Keratinocyte (primary cell): ENCODE measurements at regions not wholly inside any gene's neighbourhood (a gene's known extent, or its start where the extent isn't known, plus 50 kb on each side); places are given as distances from the start of the nearest gene placed in this dataset.

Source experiments
- DNase-seq: peaks from one replicate; pipeline ENCODE4 v3.0.0-alpha.2; 2011; ENCODE audit warnings: low read depth, missing footprints, low spot score
- FAIRE-seq: peaks from 2 replicates; lab custom pipeline; 2011; peaks lifted over from hg19 to GRCh38; lab: Jason Lieb, UNC
- H2AFZ ChIP-seq: 2 replicates; pipeline ENCODE4 v1.6.0; 2012; ENCODE audit warnings: low read length, control low read depth, inconsistent platforms; ENCODE audit not compliant: control insufficient read depth
- H3K27ac ChIP-seq: 2 replicates; pipeline ENCODE4 v1.5.1; 2011; ENCODE audit warnings: low read length; ENCODE audit not compliant: control insufficient read depth, insufficient read depth
- H3K27me3 ChIP-seq: 3 replicates; pipeline ENCODE4 v1.6.0; 2011; ENCODE audit warnings: low read length; ENCODE audit not compliant: control insufficient read depth, insufficient read depth; ENCODE audit errors: extremely low read depth
- H3K36me3 ChIP-seq, 2 experiments: 2 replicates in 1 of 2; 3 replicates in 1 of 2; pipeline ENCODE4 v1.5.1; 2011; ENCODE audit warnings: low read length in 2 of 2, mild to moderate bottlenecking in 1 of 2; ENCODE audit not compliant: control insufficient read depth in 2 of 2, insufficient read depth in 2 of 2; ENCODE audit errors: extremely low read depth in 1 of 2
- H3K4me1 ChIP-seq: 3 replicates; pipeline ENCODE4 v1.5.1; 2011; ENCODE audit warnings: low read length; ENCODE audit not compliant: control insufficient read depth, insufficient read depth; ENCODE audit errors: extremely low read depth
- H3K4me2 ChIP-seq: 3 replicates; pipeline ENCODE4 v1.6.0; 2011; ENCODE audit warnings: low read depth, low read length; ENCODE audit not compliant: control insufficient read depth, insufficient read depth; ENCODE audit errors: extremely low read depth
- H3K4me3 ChIP-seq, 3 experiments: fragments of 200-600 bp in 1 of 3; sonication (generic) in 1 of 3; 2 replicates in 2 of 3; 3 replicates in 1 of 3; pipeline ENCODE4 v1.5.1; 2011 to 2016; ENCODE audit warnings: low read length in 3 of 3, mild to moderate bottlenecking in 3 of 3, control low read depth in 2 of 3, inconsistent platforms in 1 of 3, low read depth in 1 of 3, mixed read lengths in 1 of 3, mixed run types in 1 of 3, moderate library complexity in 1 of 3; ENCODE audit not compliant: control insufficient read depth in 2 of 3, insufficient read depth in 2 of 3; ENCODE audit errors: extremely low read depth in 1 of 3
- H3K79me2 ChIP-seq: 2 replicates; pipeline ENCODE4 v1.6.0; 2012; ENCODE audit warnings: low read length; ENCODE audit not compliant: control insufficient read depth, insufficient read depth
- H3K9ac ChIP-seq: 3 replicates; pipeline ENCODE4 v1.6.0; 2011; ENCODE audit warnings: low read length; ENCODE audit not compliant: control insufficient read depth, insufficient read depth; ENCODE audit errors: extremely low read depth
- H3K9me1 ChIP-seq: 3 replicates; pipeline ENCODE4 v1.6.0; 2011; ENCODE audit warnings: low read length; ENCODE audit not compliant: control insufficient read depth, insufficient read depth; ENCODE audit errors: extremely low read depth
- H3K9me3 ChIP-seq: 2 replicates; pipeline ENCODE4 v1.5.1; 2012; ENCODE audit warnings: low read depth, low read length; ENCODE audit not compliant: control insufficient read depth
- H4K20me1 ChIP-seq: 3 replicates; pipeline ENCODE4 v1.6.0; 2011; ENCODE audit warnings: low read length; ENCODE audit not compliant: control insufficient read depth, insufficient read depth; ENCODE audit errors: extremely low read depth
- EZH2 ChIP-seq: IDR thresholded peaks from one replicate; pipeline ENCODE4 v1.6.1; 2012; ENCODE audit warnings: inconsistent platforms, mild to moderate bottlenecking, low read length, moderate library complexity
- dilution Hi-C: fragments of 300-500 bp; cut with MboI; formaldehyde crosslinking; loops from one replicate; pipeline ENCODE4 v1.7.0; 2020; ENCODE audit warnings: low sequenced_read_pairs; ENCODE audit not compliant: extremely low pct_ligation_motif_present
- TF ChIP-seq, protein P1 (sequence below), 3 experiments: IDR thresholded peaks in 1 of 3; conservative IDR thresholded peaks in 1 of 3; optimal IDR thresholded peaks in 1 of 3; 2 replicates in 2 of 3; 3 replicates in 1 of 3; pipeline versions ENCODE3 to v1.5.1; 2011; ENCODE audit warnings: low read length in 3 of 3, mild to moderate bottlenecking in 3 of 3, moderate library complexity in 2 of 3, control low read depth in 1 of 3, inconsistent platforms in 1 of 3; ENCODE audit not compliant: insufficient read depth in 2 of 3; ENCODE audit errors: extremely low read depth in 1 of 3

DNA sequence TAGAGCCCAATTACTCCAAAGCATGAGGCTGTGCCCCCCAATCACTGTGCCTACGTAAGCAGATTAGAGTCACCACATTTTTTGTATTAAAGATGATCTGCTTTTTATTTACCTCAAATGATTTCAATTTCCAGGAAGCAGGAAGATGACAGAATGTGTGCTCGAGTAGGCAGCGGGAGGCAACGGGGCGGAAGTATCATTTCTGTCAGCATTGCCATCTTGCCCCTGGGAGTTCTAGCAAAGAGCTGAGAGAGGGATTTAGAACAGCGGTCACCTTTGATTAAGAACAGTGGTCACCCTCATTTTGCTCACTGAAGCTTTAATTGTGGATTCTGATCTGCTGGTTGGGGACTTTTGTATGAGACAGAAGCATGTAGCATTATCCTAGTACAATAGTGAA, 117.1 kb upstream of the FAM13C start:
- Histone ChIP-seq H3K9me1 (no peaks in the 10 kb centered on the region), H3K27me3 (no peaks in the 10 kb centered on the region), H3K9ac (no peak overlapping the region), H3K4me2 (no peak overlapping the region), H3K4me1 (no peaks in the 10 kb centered on the region), H3K36me3 (no peaks in the 10 kb centered on the region), H3K4me3 (no peak overlapping the region), H3K27ac (no peak overlapping the region), H3K9me3 (no peaks in the 10 kb centered on the region), H4K20me1 (no peaks in the 10 kb centered on the region), H2AFZ (no peak overlapping the region), H3K79me2 (no peaks in the 10 kb centered on the region)
- TF ChIP-seq, protein P1, sequence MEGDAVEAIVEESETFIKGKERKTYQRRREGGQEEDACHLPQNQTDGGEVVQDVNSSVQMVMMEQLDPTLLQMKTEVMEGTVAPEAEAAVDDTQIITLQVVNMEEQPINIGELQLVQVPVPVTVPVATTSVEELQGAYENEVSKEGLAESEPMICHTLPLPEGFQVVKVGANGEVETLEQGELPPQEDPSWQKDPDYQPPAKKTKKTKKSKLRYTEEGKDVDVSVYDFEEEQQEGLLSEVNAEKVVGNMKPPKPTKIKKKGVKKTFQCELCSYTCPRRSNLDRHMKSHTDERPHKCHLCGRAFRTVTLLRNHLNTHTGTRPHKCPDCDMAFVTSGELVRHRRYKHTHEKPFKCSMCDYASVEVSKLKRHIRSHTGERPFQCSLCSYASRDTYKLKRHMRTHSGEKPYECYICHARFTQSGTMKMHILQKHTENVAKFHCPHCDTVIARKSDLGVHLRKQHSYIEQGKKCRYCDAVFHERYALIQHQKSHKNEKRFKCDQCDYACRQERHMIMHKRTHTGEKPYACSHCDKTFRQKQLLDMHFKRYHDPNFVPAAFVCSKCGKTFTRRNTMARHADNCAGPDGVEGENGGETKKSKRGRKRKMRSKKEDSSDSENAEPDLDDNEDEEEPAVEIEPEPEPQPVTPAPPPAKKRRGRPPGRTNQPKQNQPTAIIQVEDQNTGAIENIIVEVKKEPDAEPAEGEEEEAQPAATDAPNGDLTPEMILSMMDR (optimal IDR thresholded peaks at IDR 0.05 in 1 of 3, IDR thresholded peaks at IDR 0.05 in 1 of 3, conservative IDR thresholded peaks at IDR 0.05 in 1 of 3; ENCODE audit: extremely low read depth in 1 of 3, insufficient read depth in 2 of 3, low read length in 3 of 3) = no peak
- no peak for TF ChIP-seq EZH2
- FAIRE-seq (no peak), DNase-seq (no peak)
- dilution Hi-C loops = no loop called here

DNA sequence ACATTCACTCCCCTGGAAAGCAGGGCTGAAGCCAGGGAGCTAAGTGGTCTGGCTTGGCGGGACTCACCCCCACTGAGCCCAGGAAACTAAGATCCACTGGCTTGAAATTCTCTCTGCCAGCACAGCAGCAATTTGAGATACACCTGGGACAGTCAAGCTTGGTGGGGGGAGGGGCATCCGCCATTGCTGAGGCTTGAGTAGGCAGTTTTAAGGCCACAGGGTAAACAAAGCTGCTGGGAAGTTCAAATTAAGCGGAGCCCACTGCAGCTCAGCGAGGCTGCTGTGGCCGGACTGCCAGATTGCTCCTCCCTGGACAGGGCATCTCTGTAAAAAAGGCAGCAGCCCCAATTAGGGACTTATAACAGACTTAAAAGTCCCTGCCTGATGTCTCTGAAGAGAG, 108.2 kb upstream of the FAM13C start:
- H2AFZ ChIP-seq = no peak overlapping the region
- DNase-seq = no peak

More for the DNA sequence above, 108.2 kb upstream of the FAM13C start:
- Histone ChIP-seq H4K20me1 (no peaks in the 10 kb centered on the region), H3K27ac (no peak overlapping the region), H3K4me2 (no peak overlapping the region), H3K79me2 (no peaks in the 10 kb centered on the region), H3K4me1 (no peaks in the 10 kb centered on the region), H3K9me3 (no peaks in the 10 kb centered on the region), H3K4me3 (no peak overlapping the region), H3K9ac (no peak overlapping the region), H3K9me1 (no peaks in the 10 kb centered on the region), H3K36me3 (no peaks in the 10 kb centered on the region), H3K27me3 (no peaks in the 10 kb centered on the region)
- TF ChIP-seq, protein P1 (optimal IDR thresholded peaks at IDR 0.05 in 1 of 3, IDR thresholded peaks at IDR 0.05 in 1 of 3, conservative IDR thresholded peaks at IDR 0.05 in 1 of 3; ENCODE audit: extremely low read depth in 1 of 3, insufficient read depth in 2 of 3, low read length in 3 of 3) = no peak
- TF ChIP-seq EZH2 = no peak
- no peak for FAIRE-seq
- dilution Hi-C loops = no loop called here
